ENCODE measurements at regions not wholly inside any gene's neighbourhood (a gene's known extent, or its start where the extent isn't known, plus 50 kb on each side); places are given as distances from the start of the nearest gene placed in this dataset.

DNA sequence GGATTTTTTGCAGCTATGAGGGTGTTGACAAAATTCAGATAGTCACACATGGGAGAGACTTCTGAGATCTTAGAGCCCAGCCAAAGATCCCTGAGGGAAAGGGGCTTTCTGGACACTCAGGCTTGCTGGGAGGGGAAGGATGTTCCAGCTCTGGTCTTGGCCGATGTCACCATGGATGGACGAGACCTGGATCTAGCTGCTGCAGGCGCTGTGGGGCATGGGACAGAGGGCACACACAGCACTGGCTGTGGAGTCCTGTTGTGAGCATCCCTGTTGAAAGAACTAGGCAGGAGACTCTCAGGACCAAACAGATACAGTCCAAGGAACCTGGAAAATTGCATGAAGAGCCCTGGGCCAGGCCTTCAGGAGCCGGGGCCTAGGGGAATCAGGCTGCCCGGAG, 80.1 kb upstream of the SDK2 start:
- DNase-seq (ENCODE audit: low read depth) = no peak

DNA sequence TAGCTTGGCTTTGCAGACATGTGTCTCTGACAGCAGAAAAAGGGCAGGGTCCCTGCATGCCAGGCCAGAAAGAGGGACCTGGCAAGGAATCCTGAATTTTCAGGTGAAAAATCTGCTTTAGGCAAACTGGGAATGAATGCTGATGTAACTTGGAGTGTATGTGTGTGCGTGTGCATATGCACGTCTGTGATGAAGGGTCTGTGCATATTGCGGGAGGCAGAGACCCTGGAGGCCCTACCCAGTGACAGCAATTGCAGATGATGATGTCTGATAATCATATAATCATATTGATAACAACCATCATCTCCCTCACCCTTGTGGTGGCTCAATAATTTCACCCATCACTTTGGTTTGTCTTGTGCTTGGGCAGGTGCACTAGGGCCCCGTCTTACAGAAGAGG, 80.7 kb upstream of the SDK2 start:
- no peak for DNase-seq (ENCODE audit: low read depth)

- DNase-seq (ENCODE audit: low read depth) = no peak
Observed at GRCh38 chr17:73725794-73726515, 81.7 kb upstream of the SDK2 start.

DNA sequence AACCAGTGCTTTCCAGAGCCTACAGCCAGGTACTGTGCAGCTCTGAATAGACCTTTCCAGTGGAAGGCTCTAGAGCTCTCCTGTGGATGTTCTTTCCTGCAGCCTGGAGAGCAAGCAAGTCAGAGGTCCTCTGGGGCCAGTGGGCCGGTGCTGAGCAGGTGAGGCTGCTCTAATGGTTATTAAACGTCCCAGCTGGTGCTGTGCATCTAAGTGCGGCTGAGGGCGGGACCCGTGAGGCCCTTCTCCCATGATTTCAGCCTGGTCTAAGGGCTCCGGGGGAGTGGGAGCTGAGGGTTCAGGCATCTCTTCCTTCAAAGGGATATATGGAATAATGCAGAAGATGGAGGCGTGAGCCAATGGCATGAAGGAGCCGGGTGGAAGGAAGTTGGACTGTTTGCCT, 83.7 kb upstream of the SDK2 start:
- no peak for DNase-seq (ENCODE audit: low read depth)

DNA sequence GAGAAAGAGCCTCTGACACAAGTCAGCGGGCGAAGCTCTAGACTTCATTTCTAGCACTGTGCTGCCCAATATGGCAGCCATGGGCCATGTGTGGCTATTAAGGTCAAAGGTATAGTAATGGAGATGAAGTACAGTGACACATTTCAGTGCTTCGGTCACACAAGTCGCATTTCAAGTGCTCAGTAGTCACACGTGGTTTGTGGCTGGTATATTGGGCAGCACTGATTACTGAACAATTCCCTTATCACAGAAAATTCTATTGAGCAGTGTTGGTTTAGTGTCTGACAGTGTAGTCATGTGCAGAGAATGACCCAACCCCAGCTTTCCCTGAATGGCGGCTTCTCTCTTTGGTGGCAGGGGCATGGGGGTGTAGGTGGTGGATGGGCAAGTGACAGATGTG, 84.9 kb upstream of the SDK2 start:
- no peak for DNase-seq (ENCODE audit: low read depth)

DNA sequence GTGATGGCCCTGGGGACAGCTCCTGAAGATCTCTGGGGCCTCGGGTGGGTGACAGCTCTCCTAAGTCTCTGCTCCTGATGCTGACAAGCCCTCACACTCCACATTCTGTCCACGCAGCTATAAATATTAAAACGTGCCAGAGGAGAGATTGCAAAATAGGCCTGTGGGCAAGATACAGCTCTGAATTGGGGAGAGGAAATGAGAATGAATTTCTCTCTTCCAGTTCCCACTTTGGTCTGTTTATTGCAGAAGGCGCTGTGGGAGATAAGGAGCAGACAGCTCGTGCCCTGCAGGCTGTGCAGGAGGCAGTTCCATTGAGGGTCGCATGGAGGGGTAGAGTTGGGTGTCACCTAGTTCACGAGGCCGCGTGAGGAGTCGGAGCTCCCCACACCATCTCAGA, 87.5 kb upstream of the SDK2 start:
- no peak for DNase-seq (ENCODE audit: low read depth)

- DNase-seq (ENCODE audit: low read depth) = no peak
Observed at GRCh38 chr17:73733517-73733916, 89.3 kb upstream of the SDK2 start.

DNA sequence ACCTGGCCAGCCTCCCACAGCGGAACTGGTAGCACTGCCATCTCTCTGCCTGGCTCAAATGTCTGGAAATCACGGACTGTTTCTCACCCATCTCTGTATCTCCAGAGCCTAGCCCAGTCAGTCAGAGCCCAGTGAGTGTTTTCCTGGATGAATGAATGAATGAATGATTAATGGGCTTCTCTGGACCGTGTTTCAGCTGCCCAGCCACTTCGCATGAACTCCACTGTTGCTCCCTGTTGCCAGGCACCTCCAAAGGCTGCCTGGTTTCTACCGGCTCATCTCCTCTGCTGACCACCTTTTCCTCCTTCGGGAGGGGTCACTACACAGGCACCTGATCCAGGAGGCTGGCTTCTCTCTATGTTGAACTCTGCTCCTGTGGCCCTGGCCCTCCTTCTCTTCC, 91.0 kb upstream of the SDK2 start:
- DNase-seq (ENCODE audit: low read depth) = no peak

DNA sequence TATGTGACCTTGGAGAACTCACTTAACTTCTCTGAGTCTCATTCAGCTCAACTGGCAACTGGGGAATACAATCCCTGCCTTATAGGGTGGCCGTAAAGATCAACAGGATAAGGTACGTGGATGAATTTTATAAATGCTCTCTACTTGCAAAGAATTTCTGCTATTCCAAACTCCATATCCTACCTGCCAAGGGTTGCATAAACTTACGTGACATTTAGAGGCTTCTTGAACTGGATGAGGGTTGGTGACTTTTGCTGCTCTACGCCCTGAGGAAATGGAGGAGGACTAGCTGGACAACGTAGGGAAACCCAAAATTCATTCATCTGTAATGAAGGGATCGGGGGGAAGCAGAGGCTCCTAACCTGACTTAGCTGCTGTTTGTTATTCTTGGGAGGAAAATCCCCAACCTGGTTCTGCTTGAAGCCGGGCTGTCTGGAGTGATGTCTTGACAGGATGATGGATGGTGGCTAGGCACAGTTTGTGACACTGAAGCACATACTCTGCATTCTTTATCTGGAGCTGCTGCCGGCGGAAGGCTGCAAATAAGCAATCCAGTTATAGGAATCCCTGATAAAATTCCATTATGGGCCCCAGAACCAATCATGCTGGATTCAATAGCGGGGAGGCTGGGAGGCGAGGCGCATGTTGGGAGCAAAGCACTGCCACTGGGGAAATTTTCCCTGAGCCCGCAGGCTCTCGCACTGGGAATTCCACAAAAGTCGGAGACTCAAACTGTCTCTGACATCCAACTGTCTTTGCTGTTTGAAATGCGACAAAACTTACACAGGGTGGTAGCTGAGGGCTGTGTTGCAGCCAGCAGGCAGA, 94.7 kb upstream of the SDK2 start:
- no peak for DNase-seq (ENCODE audit: low read depth)

GRCh38 chr17:73740370-73740769, 96.1 kb upstream of the SDK2 start:
- DNase-seq (ENCODE audit: low read depth) = no peak

GRCh38 chr17:73742948-73743381, 98.7 kb upstream of the SDK2 start:
- DNase-seq (ENCODE audit: low read depth) = no peak

- no peak for DNase-seq (ENCODE audit: low read depth)
Observed at GRCh38 chr17:73743518-73744201, 99.4 kb upstream of the SDK2 start.

GRCh38 chr17:73744411-73744810, 100.2 kb upstream of the SDK2 start:
- no peak for DNase-seq (ENCODE audit: low read depth)

GRCh38 chr17:73746314-73747073, 102.2 kb upstream of the SDK2 start:
- DNase-seq (ENCODE audit: low read depth) = no peak

- no peak for DNase-seq (ENCODE audit: low read depth)
Observed at GRCh38 chr17:73747221-73748002, 103.2 kb upstream of the SDK2 start.

- DNase-seq (ENCODE audit: low read depth) = no peak
Observed at GRCh38 chr17:73748508-73748907, 104.3 kb upstream of the SDK2 start.

DNA sequence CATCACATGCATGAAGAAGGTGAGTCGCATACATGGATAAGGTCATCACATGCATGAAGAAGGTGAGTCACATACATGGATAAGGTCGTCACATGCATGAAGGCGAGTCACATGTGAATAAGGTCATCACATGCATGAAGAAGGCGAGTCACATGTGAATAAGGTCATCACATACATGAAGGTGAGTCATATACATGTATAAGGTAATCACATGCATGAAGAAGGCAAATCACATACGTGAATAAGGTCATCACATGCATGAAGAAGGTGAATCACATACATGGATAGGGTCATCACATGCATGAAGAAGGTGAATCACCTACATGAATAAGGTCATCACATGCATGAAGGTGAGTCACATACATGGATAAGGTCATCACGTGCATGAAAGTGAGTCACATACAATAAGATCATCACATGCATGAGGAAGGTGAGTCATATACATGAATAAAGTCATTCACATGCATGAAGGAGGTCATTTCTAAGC, 105.1 kb upstream of the SDK2 start:
- DNase-seq (ENCODE audit: low read depth) = no peak

- DNase-seq (ENCODE audit: low read depth) = no peak
Observed at GRCh38 chr17:73749928-73750605, 105.8 kb upstream of the SDK2 start.

DNA sequence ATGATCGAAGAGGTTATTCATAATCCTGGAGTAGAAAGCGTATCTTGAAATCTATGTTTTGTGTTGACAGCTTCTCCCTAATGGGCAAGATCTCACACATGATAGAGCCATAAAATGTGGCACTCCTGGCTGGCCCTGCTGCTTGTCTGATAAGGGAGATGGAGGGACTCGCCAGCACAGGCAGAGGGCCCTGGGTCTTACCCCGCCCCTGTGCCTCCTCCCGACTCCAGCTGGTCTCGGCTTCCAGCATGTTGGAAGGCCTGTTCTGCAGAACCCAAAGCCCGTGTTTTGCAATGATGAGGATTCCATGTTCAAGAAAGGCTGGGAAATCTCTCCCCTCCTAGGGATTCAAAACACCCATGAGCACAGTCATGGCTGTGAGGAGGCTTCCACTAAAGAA, 106.7 kb upstream of the SDK2 start:
- no peak for DNase-seq (ENCODE audit: low read depth)

DNA sequence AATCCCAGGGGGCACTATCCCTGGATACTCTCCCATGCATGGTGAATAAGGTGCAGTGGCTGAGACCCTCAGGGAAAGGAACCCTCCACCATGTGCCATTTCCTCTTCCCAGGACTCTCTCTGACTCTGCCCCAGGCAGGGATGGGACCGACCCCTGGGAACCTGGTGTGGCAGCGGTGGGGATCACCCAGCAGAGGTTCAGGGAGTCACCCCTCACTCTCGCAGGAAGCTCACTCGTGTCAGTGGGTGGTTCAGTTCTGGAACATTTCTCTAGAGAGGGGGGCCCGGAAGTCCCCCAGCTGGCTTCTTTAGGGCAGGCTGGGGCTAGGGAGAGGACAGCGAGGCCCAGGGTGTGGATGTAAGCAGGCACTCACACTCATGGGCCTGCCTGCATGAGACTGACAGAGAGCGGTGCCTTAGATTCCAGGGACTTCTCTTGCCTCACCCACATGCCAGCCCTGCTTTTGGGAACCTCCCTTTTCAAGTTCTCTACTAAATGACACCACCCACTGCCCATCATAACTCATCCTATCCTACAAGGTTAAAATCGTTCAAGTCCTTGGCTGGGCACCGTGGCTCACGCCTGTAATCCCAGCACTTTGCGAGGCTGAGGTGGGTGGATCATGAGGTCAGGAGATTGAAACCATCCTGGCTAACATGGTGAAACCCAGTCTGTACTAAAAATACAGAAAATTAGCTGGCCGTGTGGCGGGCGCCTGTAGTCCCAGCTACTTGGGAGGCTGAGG, 109.7 kb upstream of the SDK2 start:
- DNase-seq (ENCODE audit: low read depth) = no peak

Measured in GM04503 (cell line).